Thyroid gland (tissue), 4 donors: ENCODE measurements at regions not wholly inside any gene's neighbourhood (a gene's known extent, or its start where the extent isn't known, plus 50 kb on each side); places are given as distances from the start of the nearest gene placed in this dataset.

Experiments used
- DNase-seq, 2 donors: peaks; one replicate each; pipeline ENCODE4 v3.0.0-alpha.2; 2019
- H3K27ac ChIP-seq, 3 donors: fragments of 200-600 bp; sonication (generic); 1 replicate in 2 of 3; 2 replicates in 1 of 3; pipeline ENCODE4 v1.5.1; 2016 to 2019; ENCODE audit warnings: mild to moderate bottlenecking in 1 of 3, moderate library complexity in 1 of 3
- H3K27me3 ChIP-seq: fragments of 200-600 bp; sonication (generic); one replicate; pipeline ENCODE4 v1.5.1; 2019
- H3K36me3 ChIP-seq, 2 donors: fragments of 200-600 bp; sonication (generic); one replicate each; pipeline ENCODE4 v1.5.1; 2016 to 2019
- H3K4me1 ChIP-seq, 2 donors: fragments of 200-600 bp; sonication (generic); one replicate each; pipeline ENCODE4 v1.5.1; 2017 to 2019
- H3K4me3 ChIP-seq, 3 donors: fragments of 200-600 bp; sonication (generic); replicated peaks in 1 of 3; 1 replicate in 2 of 3; 2 replicates in 1 of 3; pipeline ENCODE4 v1.5.1; 2016; ENCODE audit warnings: mild to moderate bottlenecking in 1 of 3
- H3K9me3 ChIP-seq: fragments of 200-600 bp; sonication (generic); one replicate; pipeline ENCODE4 v1.5.1; 2017
- CTCF ChIP-seq, 6 experiments: fragments of 200-600 bp in 3 of 6; fragments of 450-650 bp in 3 of 6; sonication (generic) in 3 of 6; IDR thresholded peaks; one replicate each; pipeline ENCODE4 v1.5.1; 2016 to 2019; ENCODE audit warnings: antibody characterized with exemption in 6 of 6, mild to moderate bottlenecking in 2 of 6, inconsistent platforms in 1 of 6, moderate library complexity in 1 of 6
- POLR2A ChIP-seq, 2 donors: fragments of 450-650 bp; IDR thresholded peaks; one replicate each; pipeline ENCODE4 v1.6.1; 2017; ENCODE audit warnings: antibody characterized with exemption in 2 of 2, mild to moderate bottlenecking in 2 of 2, moderate library complexity in 1 of 2
- WGBS, 2 donors: methylation state at CpG; one replicate each; pipeline ENCODE4 v1.1.5; 2017; 5-methylcytosine and 5-hydroxymethylcytosine counted together
- intact Hi-C: fragments of 100-400 bp; cut with DNase I; formaldehyde crosslinking; loops from one replicate; pipeline ENCODE4 v1.15.1; 2023

GRCh38 chr12:38152816-38153736, 163.5 kb upstream of the ALG10B start:
- H3K9me3 ChIP-seq, result no peaks in the 10 kb centered on the region
- no peak overlapping the region for H3K27ac ChIP-seq
- no peaks in the 10 kb centered on the region for H3K27me3 ChIP-seq
- H3K36me3 ChIP-seq, result no peaks in the 10 kb centered on the region
- no peak for TF ChIP-seq POLR2A (IDR thresholded peaks at IDR 0.05)
- no peak for TF ChIP-seq CTCF (IDR thresholded peaks at IDR 0.05)
- no peak overlapping the region for H3K4me3 ChIP-seq
- 85 to 86% methylated on average over 53 of the region's 53 CpGs for WGBS, 2 donors
- intact Hi-C loops, result no loop called here
- no peak for DNase-seq
- H3K4me1 ChIP-seq, result peaks cover 0 to 19% of the 10 kb centered on the region in 2 donors

GRCh38 chr12:38153737-38154061, 162.9 kb upstream of the ALG10B start:
- WGBS, 2 donors, result 89% methylated on average over 19 of the region's 19 CpGs
- no peaks in the 10 kb centered on the region for H3K27me3 ChIP-seq
- intact Hi-C loops, result no loop called here

GRCh38 chr12:38154096-38155019, 162.2 kb upstream of the ALG10B start:
- TF ChIP-seq CTCF (IDR thresholded peaks at IDR 0.05) (no peak), POLR2A (IDR thresholded peaks at IDR 0.05) (no peak)
- no peak for DNase-seq
- H3K9me3 ChIP-seq, result no peaks in the 10 kb centered on the region
- no peaks in the 10 kb centered on the region for H3K27me3 ChIP-seq
- intact Hi-C loops, result no loop called here
- WGBS, 2 donors, result 82 to 86% methylated on average over 33 to 38 of the region's 39 CpGs
- H3K4me3 ChIP-seq, result no peak overlapping the region
- peaks cover 0 to 12% of the 10 kb centered on the region in 2 donors for H3K4me1 ChIP-seq
- no peaks in the 10 kb centered on the region for H3K36me3 ChIP-seq
- no peak overlapping the region for H3K27ac ChIP-seq

More at GRCh38 chr12:38153737-38154061, 162.9 kb upstream of the ALG10B start:
- DNase-seq, result no peak
- H3K9me3 ChIP-seq, result no peaks in the 10 kb centered on the region
- H3K4me3 ChIP-seq, result no peak overlapping the region
- H3K27ac ChIP-seq, result no peak overlapping the region
- H3K36me3 ChIP-seq, result no peaks in the 10 kb centered on the region
- peaks cover 0 to 12% of the 10 kb centered on the region in 2 donors for H3K4me1 ChIP-seq
- TF ChIP-seq POLR2A (IDR thresholded peaks at IDR 0.05) (no peak), CTCF (IDR thresholded peaks at IDR 0.05) (no peak)

GRCh38 chr12:38155020-38155395, 161.6 kb upstream of the ALG10B start:
- intact Hi-C loops, result no loop called here
- Histone ChIP-seq H3K4me1 (peaks cover 0 to 7% of the 10 kb centered on the region in 2 donors), H3K27me3 (no peaks in the 10 kb centered on the region), H3K36me3 (no peaks in the 10 kb centered on the region), H3K9me3 (no peaks in the 10 kb centered on the region), H3K27ac (no peak overlapping the region), H3K4me3 (no peak overlapping the region)
- TF ChIP-seq POLR2A (IDR thresholded peaks at IDR 0.05) (no peak), CTCF (IDR thresholded peaks at IDR 0.05) (no peak)
- DNase-seq, result no peak
- WGBS, 2 donors, result 79 to 83% methylated on average over 16 of the region's 16 CpGs
